GOT3 (cell line): ENCODE measurements at regions not wholly inside any gene's neighbourhood (a gene's known extent, or its start where the extent isn't known, plus 50 kb on each side); places are given as distances from the start of the nearest gene placed in this dataset.
"Not testable (repeated sequence)": the region's sequence is repeated elsewhere in the genome, so short reads cannot be mapped to it uniquely, and the experiment has no call there.

ENCODE experiments used
- DNase-seq: peaks from one replicate; lab custom pipeline; 2025; ENCODE audit warnings: mixed read lengths; lab: John Stamatoyannopoulos, UW

- DNase-seq, result not testable (repeated sequence)
Observed at GRCh38 chr3:127046690-127047089, 63.8 kb downstream of the PLXNA1 start.

GRCh38 chr3:127049393-127049792 is 66.5 kb downstream of the PLXNA1 start:
- DNase-seq, result no peak

- DNase-seq, result no peak
Observed at GRCh38 chr3:127050733-127051132, 67.8 kb downstream of the PLXNA1 start.

GRCh38 chr3:127052121-127052561 is 69.2 kb downstream of the PLXNA1 start:
- DNase-seq, result no peak

- DNase-seq, result no peak
Observed at GRCh38 chr3:127053026-127053425, 70.1 kb downstream of the PLXNA1 start.

GRCh38 chr3:127053450-127053849 is 70.5 kb downstream of the PLXNA1 start:
- no peak for DNase-seq

GRCh38 chr3:127053979-127054378 is 71.1 kb downstream of the PLXNA1 start:
- no peak for DNase-seq

GRCh38 chr3:127056281-127056680 is 73.4 kb downstream of the PLXNA1 start:
- no peak for DNase-seq

- DNase-seq, result no peak
Observed at GRCh38 chr3:127056976-127057375, 74.1 kb downstream of the PLXNA1 start.

- DNase-seq, result no peak
Observed at GRCh38 chr3:127059072-127059471, 76.2 kb downstream of the PLXNA1 start.

GRCh38 chr3:127061641-127062040 is 78.7 kb downstream of the PLXNA1 start:
- no peak for DNase-seq

- no peak for DNase-seq
Observed at GRCh38 chr3:127062926-127063325, 80.0 kb downstream of the PLXNA1 start.

GRCh38 chr3:127063916-127064315 is 81.0 kb downstream of the PLXNA1 start:
- DNase-seq, result no peak

- no peak for DNase-seq
Observed at GRCh38 chr3:127064391-127065137, 81.6 kb downstream of the PLXNA1 start.

- DNase-seq, result no peak
Observed at GRCh38 chr3:127065138-127065427, 82.2 kb downstream of the PLXNA1 start.

- no peak for DNase-seq
Observed at GRCh38 chr3:127065561-127066290, 82.8 kb downstream of the PLXNA1 start.

GRCh38 chr3:127066635-127067034 is 83.7 kb downstream of the PLXNA1 start:
- DNase-seq, result no peak

GRCh38 chr3:127067116-127067910 is 84.4 kb downstream of the PLXNA1 start:
- DNase-seq, result no peak

- no peak for DNase-seq
Observed at GRCh38 chr3:127068111-127068810, 85.3 kb downstream of the PLXNA1 start.

- DNase-seq, result no peak
Observed at GRCh38 chr3:127068871-127069270, 86.0 kb downstream of the PLXNA1 start.

- DNase-seq, result no peak
Observed at GRCh38 chr3:127069814-127070440, 87.0 kb downstream of the PLXNA1 start.

GRCh38 chr3:127070776-127071175 is 87.9 kb downstream of the PLXNA1 start:
- DNase-seq, result no peak
